ENCODE measurements at regions not wholly inside any gene's neighbourhood (a gene's known extent, or its start where the extent isn't known, plus 50 kb on each side); places are given as distances from the start of the nearest gene placed in this dataset.

DNA sequence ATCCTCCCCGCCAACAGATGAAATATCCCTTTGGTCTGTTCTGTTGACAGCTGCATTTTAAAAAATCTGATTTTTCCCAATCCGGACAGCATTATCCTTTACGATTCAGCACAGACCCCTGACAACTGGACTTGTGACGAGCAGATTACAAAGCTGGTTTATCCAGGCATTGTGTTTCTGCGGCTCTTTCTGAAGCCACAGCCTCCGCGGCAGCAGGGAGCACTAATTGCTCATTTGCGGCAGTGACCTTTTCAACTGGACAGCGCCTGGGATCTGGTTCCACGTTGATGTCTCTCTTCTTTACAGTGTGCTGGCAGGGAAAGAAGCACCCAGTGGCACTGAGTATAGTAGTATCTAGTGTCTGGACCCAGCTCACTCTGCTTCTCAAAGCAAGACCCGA, 351.2 kb downstream of the ZNF608 start:
- TF ChIP-seq CTCF (IDR thresholded peaks at IDR 0.05 in 8 of 11, conservative IDR thresholded peaks at IDR 0.05 in 3 of 11) (no peak), POLR2A (IDR thresholded peaks at IDR 0.05) (no peak), POLR2AphosphoS5 (IDR thresholded peaks at IDR 0.05) (no peak)

All from spleen (tissue), 7 donors.